CD4-positive, alpha-beta T cell treated with Interleukin-15 for 4 hours (primary cell): ENCODE measurements at regions not wholly inside any gene's neighbourhood (a gene's known extent, or its start where the extent isn't known, plus 50 kb on each side); places are given as distances from the start of the nearest gene placed in this dataset.
"Not testable (repeated sequence)": the region's sequence is repeated elsewhere in the genome, so short reads cannot be mapped to it uniquely, and the experiment has no call there.

Experiments used
- DNase-seq: peaks from one replicate; pipeline ENCODE4 v3.0.0-alpha.2; 2020; ENCODE audit warnings: low spot score

GRCh38 chr21:14683063-14683462, 136.9 kb upstream of the SAMSN1 start:
- no peak for DNase-seq

- no peak for DNase-seq
These were observed 133.0 kb upstream of the SAMSN1 start for GRCh38 chr21:14678973-14679574.

GRCh38 chr21:14677639-14678179, 131.6 kb upstream of the SAMSN1 start:
- DNase-seq: no peak

GRCh38 chr21:14677013-14677412, 130.9 kb upstream of the SAMSN1 start:
- DNase-seq: no peak

- peak; percentile 54 for DNase-seq
These were observed 129.8 kb upstream of the SAMSN1 start for GRCh38 chr21:14675774-14676530.

GRCh38 chr21:14673649-14674048, 127.5 kb upstream of the SAMSN1 start:
- DNase-seq: no peak

- no peak for DNase-seq
These were observed 126.4 kb upstream of the SAMSN1 start for GRCh38 chr21:14672466-14672865.

- no peak for DNase-seq
These were observed 124.3 kb upstream of the SAMSN1 start for GRCh38 chr21:14670409-14670808.

- not testable (repeated sequence) for DNase-seq
These were observed 123.0 kb upstream of the SAMSN1 start for GRCh38 chr21:14669092-14669491.

GRCh38 chr21:14657241-14658008, 111.3 kb upstream of the SAMSN1 start:
- DNase-seq: no peak

- no peak for DNase-seq
These were observed 100.8 kb upstream of the SAMSN1 start for GRCh38 chr21:14646893-14647292.

GRCh38 chr21:14645702-14646101, 99.6 kb upstream of the SAMSN1 start:
- DNase-seq: no peak

- no peak for DNase-seq
These were observed 86.2 kb upstream of the SAMSN1 start for GRCh38 chr21:14632359-14632758.

GRCh38 chr21:14630556-14631069, 84.5 kb upstream of the SAMSN1 start:
- peak; percentile 44 for DNase-seq

- no peak for DNase-seq
These were observed 83.3 kb upstream of the SAMSN1 start for GRCh38 chr21:14629461-14629860.

GRCh38 chr21:14623079-14623478, 77.0 kb upstream of the SAMSN1 start:
- DNase-seq: not testable (repeated sequence)

- DNase-seq: no peak
These were observed 74.0 kb upstream of the SAMSN1 start for GRCh38 chr21:14620152-14620551.

- DNase-seq: no peak
These were observed 71.8 kb upstream of the SAMSN1 start for GRCh38 chr21:14617871-14618270.

GRCh38 chr21:14617040-14617393, 70.9 kb upstream of the SAMSN1 start:
- no peak for DNase-seq

- DNase-seq: no peak
These were observed 70.4 kb upstream of the SAMSN1 start for GRCh38 chr21:14616380-14617039.

GRCh38 chr21:14615359-14615974, 69.4 kb upstream of the SAMSN1 start:
- no peak for DNase-seq

GRCh38 chr21:14614287-14614686, 68.2 kb upstream of the SAMSN1 start:
- no peak for DNase-seq
